Ammon's horn (tissue), 1 donor: ENCODE measurements at regions not wholly inside any gene's neighbourhood (a gene's known extent, or its start where the extent isn't known, plus 50 kb on each side); places are given as distances from the start of the nearest gene placed in this dataset.

ENCODE experiments used
- DNase-seq: peaks from one replicate; pipeline ENCODE4 v3.0.0-alpha.2; 2016; ENCODE audit warnings: low spot score

GRCh38 chr9:73459817-73460216 lies 308.2 kb downstream of the ANXA1 start:
- no peak for DNase-seq

DNA sequence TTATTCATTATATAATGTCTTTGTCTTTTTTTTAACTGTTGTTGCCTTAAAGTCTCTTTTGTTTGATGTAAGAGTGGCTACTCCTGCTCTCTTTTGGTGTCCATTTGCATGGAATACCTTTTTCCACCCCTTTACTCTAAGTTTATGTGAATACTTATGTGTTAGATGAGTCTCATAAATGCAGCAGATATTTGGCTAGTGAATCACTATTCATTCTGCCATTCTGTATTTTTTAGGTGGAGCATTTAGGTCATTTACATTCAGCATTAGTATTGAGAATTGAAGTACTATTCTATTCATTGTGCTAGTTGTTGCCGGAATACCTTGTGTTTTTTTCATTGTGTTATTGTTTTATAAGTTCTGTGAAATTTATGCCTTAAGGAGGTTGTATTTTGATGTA lies 317.1 kb downstream of the ANXA1 start:
- DNase-seq = no peak

DNA sequence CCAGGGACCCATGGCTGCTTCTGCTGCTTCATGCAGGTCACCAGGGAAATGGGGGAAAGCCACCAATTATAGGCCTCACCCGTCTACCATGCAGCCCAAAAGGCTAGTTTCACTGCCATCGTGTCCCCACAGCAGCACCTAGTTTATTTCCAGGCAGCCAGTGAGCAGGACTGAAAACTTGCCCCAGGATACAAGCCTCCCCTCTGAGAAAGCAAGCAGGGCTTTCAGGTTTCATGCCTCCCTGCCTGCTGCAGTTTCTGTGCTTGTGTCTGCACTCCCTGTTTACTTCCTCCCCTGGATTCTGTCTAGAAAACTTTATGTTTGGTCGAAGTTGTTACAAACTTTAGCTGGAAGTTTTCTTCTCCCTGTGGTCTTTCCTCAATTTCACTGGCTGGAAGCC lies 319.1 kb downstream of the ANXA1 start:
- no peak for DNase-seq

GRCh38 chr9:73474002-73474600 lies 322.4 kb downstream of the ANXA1 start:
- DNase-seq = no peak

- DNase-seq = no peak
These were observed 323.0 kb downstream of the ANXA1 start for GRCh38 chr9:73474625-73475024.

DNA sequence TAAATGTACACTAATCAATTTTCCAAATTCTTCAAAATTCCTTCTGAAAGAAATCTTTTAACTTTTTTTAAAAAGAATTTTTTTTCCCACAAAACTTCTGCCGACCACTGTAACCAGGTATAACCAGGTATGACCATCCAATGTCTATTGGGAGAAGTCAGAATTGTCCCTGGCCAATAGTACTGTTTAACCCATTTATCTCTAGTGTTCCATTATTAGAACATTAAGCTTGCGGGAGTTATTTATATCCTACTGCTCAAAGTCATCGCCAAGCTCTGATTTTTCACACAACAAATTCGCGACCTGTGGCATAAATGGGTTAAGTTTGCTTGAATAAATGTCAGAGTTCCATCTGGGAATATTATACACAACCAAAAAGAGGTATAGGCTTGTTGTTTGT lies 343.2 kb downstream of the ANXA1 start:
- no peak for DNase-seq

DNA sequence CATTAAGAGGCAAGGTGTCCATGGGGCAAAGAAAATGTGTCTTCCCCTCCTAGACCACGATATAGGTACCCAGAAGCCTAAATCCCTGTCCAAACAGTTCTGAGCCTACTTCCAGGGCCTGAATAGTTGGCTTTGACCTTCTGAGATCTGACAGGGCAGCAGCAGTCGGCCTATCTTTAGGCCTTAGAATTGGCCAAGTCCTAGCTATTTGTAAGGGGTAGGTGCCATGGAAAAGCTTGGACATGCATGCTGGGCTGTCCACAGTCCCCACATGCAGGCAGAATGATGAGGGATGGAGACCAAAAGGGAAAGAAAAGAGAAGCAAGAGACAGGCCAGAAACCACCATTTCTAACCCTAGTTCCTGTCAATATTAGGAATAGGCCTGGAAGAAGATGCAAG lies 346.1 kb downstream of the ANXA1 start:
- no peak for DNase-seq

DNA sequence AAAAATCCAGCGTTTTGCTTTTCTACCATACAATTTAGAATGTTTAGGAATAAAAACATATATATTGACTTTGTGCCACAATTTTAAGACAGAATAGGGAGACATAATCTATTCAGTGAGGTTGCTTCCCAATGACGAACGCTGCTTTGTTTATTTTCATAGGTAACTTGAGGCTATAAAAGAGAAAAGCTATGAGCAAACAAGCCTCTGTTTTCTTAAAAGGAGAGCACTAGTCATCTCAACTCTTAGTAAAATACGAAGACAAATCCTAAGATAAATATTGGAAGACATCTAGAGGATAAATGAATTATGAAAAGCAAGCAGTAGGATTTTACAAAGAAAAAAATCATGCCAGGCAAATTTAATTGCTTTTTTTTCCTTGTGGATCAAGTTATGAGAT lies 363.6 kb downstream of the ANXA1 start:
- no peak for DNase-seq

- no peak for DNase-seq
These were observed 371.7 kb downstream of the ANXA1 start for GRCh38 chr9:73523391-73523790.

DNA sequence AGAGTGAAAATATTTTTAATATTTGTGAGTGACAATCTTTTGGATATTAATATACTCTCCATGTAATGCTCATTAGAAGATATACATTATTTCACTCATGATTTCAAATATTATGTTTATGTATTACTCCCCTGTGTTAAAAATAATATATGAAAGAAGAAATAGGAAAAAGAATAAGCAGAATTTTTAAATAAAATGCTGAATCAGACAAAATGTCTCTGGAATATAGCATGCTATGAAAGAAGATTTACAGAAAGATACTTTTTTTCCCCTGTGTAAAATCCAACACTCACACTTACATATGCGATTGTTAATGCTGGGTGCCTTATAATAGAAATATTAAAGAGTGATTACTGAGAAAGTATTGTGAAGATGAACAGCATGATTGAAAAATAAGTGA lies 373.7 kb downstream of the ANXA1 start:
- no peak for DNase-seq

DNA sequence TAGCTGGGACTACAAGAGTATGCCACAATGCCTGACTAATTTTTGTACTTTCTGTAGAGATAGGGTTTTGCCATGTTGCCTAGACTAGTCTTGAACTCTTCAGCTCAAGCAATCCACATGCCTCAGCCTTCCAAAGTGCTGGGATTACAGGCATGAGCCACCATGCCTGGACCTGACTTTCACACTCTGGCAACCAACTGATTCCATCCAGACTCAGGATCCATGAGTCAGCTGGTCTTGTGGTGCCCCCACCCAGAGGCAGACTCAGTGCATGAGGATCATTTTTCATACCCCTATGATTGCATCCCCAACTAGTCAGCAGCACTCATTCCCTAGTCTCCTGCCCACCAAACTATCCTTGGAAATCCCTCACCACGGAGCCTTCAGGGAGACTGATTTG lies 375.9 kb downstream of the ANXA1 start:
- no peak for DNase-seq

DNA sequence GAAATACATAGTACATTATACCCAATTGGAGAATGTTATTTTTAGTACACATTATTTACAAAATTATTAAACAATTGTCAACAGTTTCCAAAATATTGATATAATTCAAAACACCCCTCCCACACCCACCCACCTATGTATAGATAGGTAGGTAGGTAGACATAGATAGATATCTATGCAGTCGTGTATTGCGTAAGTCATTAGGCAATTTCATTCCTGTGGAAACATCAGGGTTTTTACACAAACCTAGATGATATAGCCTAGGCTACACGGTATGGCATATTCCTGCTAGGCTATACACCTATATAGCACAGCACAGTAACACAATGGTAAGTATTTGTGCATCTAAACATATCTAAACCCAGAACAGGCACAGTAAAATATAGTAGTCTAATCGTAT lies 377.3 kb downstream of the ANXA1 start:
- no peak for DNase-seq

GRCh38 chr9:73529666-73530065 lies 378.0 kb downstream of the ANXA1 start:
- DNase-seq = no peak

DNA sequence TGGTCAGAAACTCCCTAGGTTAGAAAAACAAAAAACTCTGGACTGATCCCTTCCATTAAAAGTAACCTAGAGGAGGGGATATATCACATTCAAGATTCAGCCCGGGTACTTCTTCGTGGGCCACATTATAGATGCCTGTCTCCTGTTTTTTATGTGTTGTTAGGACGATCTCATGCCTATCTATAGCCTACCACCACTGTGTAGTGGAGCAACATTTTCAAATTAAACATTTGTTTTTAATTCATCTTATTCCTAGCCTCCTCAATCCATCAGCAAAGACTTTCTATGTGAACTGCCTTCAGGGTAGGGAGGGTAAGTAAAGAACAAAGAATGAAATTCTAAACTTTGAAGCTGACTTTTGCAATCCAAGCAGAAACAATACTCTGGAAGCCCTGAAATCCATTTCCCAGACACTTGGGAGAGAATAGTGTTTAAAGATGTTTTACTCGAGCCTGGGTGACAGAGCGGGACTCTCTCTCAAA lies 379.4 kb downstream of the ANXA1 start:
- DNase-seq = no peak

- DNase-seq = no peak
These were observed 380.0 kb downstream of the ANXA1 start for GRCh38 chr9:73531658-73532057.

GRCh38 chr9:73532985-73533384 lies 381.3 kb downstream of the ANXA1 start:
- no peak for DNase-seq

GRCh38 chr9:73536403-73536802 lies 384.7 kb downstream of the ANXA1 start:
- DNase-seq = no peak

DNA sequence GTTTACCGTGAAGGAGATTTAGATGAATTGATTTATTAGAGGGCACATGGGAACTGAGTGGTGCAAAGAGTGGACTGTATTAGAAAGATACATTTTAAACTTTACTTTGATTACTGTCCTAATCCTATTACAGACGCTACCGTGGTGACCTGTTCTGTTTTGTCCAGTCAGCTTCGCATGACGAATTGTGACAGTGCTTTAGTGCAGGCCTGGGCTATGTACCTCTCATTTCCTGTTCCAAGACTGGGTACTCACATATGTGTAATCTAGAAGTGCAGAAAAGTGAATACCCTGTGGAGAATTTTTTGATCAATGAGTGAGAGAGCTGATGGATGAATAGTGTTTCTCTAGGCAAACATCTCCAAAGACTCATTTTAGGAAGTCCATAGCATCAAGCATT lies 385.9 kb downstream of the ANXA1 start:
- DNase-seq = no peak

DNA sequence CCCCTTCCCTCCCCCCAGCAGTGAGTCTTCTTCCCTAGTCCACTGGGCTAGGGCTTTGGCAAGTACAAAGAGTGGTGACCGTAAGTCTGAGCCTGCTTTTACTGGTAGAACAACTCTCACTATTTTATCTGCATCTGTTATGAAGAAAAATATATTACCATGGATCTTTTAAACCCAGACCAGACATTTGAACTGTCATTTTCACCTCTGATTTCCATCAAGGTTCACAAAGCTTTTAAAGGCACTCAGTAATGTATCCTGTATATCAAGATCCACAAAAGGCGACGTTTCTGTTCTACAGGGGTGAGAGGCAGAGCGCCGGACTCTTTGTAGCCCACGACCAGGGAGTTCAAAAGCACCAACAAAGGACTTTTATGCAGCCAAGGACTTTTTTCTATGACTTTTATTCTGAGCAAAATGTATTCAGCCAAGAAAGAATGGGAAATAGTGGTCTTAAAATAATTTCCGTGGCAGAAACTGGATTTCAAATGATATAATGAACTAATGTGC lies 388.3 kb downstream of the ANXA1 start:
- DNase-seq = no peak

DNA sequence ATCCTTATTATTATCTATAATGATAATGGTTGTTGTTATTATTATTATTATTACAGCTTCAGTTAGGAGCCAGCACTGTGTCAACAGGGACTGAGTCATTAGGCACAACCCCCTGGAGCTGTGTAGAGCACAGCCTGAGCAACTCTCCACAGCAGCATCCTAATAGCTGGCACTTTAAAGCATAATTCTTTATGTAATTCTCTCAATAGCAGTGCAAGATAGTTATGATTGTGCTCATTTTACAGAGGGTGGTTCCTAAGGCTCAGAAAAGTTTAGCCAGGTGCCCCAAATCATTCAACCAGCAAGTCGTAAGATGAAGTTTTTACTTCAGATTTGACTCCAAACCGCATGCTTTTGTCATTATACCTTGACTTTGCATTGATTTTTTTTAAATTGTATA lies 390.3 kb downstream of the ANXA1 start:
- DNase-seq = no peak

DNA sequence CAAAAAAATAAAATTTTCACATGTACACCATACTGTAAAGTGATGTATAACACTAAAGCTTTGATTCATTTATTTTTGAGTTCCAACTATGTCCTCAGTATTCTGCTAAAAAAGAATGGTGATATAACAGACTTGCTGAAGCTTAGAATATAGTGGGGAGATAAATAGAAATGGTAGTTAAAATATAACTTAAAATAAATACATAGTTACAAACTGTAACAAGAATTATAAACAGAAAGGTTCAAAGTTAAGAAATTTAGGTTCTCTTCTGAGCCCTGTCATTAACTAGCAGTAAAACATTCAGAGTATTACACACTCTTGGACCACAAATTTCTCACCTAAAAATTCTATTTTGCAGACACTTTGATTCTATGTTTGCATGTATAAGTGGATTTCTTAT lies 392.1 kb downstream of the ANXA1 start:
- DNase-seq = no peak

GRCh38 chr9:73548201-73548600 lies 396.5 kb downstream of the ANXA1 start:
- DNase-seq = peak; percentile 62

GRCh38 chr9:73549991-73550390 lies 398.3 kb downstream of the ANXA1 start:
- DNase-seq = no peak

DNA sequence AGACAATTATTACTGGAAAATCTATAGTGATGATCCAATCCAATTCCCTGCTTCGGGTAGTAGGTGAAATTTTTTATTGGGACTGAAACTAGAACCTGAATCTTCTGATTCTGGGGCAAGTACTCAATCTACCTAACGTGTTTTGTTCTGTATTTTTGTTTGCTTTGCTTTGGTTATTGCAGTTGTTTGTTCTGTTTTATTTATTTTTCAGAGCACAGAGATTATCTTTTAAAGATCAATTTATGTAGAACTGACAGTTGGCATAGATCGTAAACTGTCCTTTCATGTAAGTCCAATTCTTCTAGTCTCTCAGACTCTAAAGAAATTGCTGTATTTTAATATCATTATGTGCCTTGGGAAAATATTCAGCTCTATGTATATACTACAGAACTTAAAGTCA lies 401.6 kb downstream of the ANXA1 start:
- DNase-seq = no peak
